NOMO-1 treated with DMSO at 0.1 percent for 48 hours (cell line): ENCODE measurements at regions not wholly inside any gene's neighbourhood (a gene's known extent, or its start where the extent isn't known, plus 50 kb on each side); places are given as distances from the start of the nearest gene placed in this dataset.
"Not testable (repeated sequence)": the region's sequence is repeated elsewhere in the genome, so short reads cannot be mapped to it uniquely, and the experiment has no call there.

ENCODE experiments used
- DNase-seq: peaks from one replicate; lab custom pipeline; 2025; ENCODE audit not compliant: unreplicated experiment; lab: John Stamatoyannopoulos, UW

GRCh38 chr4:123599061-123599919, 202.7 kb downstream of the SPRY1 start:
- DNase-seq = peak; percentile 92

DNA sequence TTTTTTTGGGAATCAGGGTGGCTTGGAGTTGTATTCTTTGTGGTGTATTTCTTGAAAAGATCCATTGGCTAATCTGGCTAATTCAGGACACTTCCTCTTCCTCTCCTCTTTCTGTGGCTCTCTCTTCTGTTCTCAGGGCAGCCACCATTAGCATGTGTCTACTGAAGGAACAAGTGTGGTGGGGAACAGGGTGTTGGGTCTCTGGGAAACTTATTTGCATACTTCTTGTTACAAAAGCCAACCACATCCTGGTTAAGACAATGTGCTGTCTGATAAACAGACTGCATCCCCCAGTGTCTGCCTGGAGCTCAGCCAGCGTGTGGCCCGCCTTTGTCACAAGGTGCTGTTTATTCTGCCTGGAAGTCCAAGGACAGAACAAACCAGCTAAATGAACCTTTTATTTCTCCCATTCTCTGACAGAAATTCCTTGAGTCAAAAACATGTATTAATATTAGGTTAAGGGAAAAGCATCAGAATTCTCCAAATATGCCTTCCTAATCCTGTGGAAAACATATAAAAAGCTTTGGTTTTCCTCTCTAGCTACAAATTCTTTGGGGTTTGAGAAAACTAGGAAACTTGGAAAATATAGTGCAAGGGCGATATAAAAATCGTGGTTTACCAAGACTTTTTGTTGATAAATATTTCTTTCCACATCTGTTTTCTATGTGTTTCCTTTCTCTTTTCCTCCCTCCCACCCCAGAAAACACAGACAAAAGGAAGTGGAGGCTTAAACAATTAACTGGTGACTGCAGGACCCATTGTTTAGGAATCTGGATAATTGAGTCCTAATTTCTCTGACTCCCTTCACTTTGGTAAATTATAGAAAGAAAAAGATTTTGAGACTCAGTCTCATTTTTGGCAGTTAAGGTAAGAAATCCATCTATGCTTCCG, 203.6 kb downstream of the SPRY1 start:
- peak; percentile 96 for DNase-seq

GRCh38 chr4:123600987-123601904, 204.7 kb downstream of the SPRY1 start:
- no peak for DNase-seq

- DNase-seq = no peak
Observed at GRCh38 chr4:123602007-123602406, 205.4 kb downstream of the SPRY1 start.

DNA sequence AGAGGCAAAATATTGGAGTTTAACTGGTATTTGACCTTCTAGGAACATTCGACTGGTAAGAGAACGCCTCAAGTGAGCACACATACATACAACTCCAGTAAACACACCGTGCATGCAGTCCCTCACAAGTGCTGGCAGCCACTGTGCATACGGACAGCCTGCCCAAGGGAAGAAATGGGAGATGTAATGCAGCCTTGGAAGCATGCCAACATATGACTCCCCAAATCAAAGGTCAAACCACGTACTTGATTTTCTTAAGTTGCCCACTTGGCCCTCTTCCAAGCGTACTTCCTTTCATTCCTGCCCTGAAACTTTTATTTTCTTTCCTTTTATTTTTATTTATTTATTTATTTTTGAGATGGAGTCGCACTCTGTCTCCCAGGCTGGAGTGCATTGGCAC, 206.6 kb downstream of the SPRY1 start:
- DNase-seq = no peak

- not testable (repeated sequence) for DNase-seq
Observed at GRCh38 chr4:123605797-123606196, 209.2 kb downstream of the SPRY1 start.

DNA sequence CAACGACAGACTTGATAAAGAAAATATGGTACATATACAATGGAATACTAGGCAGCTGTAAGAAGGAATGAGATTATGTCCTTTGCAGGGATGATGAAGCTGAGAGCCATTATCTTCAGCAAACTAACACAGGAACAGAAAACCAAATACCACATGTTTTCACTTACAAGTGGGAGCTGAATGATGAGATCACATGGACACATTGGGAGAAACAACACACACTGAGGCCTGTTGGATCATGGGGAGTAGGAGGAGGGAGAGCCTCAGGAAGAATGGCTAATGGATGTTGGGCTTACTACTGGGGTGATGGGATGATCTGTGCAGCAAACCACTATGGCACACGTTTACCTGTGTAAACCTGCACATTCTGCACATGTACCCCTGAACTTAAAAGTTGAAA, 209.7 kb downstream of the SPRY1 start:
- DNase-seq = no peak

DNA sequence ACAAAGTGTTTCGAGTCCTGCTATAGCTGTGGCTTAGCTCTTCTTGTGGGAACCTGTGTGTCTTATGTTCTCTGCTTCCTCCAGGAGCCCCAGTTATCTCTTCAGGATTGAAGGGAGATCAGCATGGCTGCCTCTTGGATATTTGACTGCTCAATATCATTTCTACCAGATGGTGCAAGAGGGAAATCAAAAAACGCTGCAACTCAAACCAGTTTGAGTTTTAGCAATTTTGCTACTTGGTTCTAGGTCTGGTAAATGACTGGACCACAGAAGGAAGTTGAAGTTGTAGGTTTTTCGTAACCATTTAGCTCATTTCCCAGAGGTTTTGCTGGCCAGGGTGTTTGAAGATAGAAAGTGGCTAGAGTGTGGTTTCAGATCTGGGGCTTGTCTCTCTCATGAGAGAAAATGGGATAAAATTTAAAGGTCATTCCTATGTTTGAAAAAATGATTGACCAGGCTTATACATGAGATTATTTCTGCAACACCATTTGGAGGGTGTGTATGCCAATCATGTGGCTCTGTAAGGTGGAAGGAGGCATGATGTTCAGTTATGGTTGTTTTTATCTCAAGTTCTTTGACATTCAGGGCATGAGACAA, 210.4 kb downstream of the SPRY1 start:
- DNase-seq = peak; percentile 51

GRCh38 chr4:123609829-123610228, 213.2 kb downstream of the SPRY1 start:
- no peak for DNase-seq

DNA sequence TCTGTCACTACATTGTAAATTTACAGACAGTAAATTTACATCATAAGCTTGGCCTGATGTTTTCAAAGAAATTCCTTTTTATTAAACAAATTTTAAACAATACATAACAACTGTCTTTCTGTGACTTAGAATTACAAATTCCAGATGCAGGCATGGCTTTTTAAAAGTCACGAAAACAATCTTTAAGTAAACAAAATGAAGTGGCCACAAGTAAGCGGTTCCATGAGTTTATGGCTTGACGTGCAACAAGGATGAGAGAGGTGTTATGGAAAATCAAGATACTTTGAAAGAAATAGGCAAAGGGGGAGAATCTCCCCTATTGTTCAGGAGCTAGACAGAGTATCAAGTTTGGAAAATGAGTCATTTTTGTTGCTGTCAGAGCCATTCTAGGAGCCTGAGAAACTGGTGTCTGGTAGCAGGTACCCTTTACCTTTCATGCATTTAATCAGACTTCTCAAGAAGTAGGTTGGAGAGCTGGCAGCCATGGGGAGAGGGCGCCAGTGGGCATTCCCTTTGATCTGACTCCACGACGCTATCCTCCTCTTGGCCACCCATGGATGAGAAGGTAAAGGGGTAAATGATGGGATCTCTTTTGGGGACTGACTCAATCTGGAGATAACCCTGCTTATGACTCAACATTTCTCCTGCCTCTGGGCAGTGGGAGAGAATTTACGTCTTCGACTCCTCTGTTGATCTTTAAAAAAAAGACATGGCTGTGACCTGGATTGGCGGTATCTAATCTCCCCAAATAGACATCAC, 217.2 kb downstream of the SPRY1 start:
- DNase-seq = no peak

- no peak for DNase-seq
Observed at GRCh38 chr4:123615901-123616300, 219.3 kb downstream of the SPRY1 start.

DNA sequence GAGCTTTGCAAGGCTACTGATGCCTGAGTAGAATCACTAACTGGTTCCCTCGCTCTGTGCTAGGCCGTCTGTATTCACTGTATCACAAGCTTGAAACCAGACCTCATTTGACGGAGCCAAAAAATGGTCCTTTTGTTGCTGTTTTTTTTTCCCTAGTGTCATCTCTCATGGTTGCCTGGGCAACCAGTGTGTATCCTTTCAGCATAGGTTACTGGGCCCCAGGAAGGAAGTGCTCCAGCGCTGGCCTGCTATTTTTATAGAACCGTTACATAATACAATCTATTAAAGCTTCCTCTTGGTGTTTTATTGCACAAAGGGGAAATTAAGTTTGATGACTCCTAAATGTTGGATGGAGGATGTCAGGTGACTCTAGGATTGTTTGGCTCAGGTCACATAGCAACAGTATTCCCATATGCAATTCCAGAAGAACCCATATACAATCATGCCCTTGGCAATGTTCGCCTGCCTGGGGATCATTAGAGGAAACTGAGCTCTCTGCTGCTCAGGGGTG, 220.4 kb downstream of the SPRY1 start:
- DNase-seq = peak; percentile 86

DNA sequence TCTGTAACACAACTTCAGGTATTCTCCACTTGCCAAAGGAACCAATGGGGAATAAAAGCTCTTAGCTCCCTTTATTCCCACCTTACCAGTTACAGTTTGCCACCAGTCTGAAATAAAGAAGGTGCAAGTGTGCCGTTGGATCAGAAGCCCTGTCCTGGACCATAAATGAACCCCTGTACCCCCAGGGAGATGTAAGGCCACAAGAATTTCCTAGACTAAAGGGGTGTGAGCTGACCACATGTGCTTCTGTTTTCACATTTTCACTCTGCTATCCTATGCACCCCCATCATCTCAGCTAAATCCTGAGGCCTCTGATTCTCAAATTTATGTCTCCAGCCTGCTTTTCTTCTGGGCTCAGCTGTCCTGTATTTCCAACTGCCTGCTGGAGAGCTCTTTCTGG, 221.2 kb downstream of the SPRY1 start:
- DNase-seq = no peak

DNA sequence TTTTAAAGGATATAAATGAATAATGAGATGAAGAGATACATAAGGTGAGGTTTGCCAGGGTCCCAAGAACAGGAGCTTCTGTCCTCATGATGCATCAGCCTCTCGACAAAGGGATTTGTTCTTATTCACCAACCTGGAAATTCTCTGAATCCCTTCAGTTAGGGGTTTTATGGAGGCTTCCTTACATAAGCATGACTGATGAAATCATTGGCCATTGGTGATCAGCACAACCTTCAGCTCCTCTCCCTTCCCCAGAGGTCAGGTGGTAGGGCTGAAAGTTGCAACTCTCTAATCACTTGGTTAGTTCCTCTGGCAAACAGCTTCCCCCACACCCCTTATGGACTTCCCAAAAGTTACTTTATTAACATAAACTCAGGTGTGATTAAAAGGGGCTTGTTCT, 222.0 kb downstream of the SPRY1 start:
- DNase-seq = peak; percentile 41

- no peak for DNase-seq
Observed at GRCh38 chr4:123619326-123619725, 222.7 kb downstream of the SPRY1 start.

DNA sequence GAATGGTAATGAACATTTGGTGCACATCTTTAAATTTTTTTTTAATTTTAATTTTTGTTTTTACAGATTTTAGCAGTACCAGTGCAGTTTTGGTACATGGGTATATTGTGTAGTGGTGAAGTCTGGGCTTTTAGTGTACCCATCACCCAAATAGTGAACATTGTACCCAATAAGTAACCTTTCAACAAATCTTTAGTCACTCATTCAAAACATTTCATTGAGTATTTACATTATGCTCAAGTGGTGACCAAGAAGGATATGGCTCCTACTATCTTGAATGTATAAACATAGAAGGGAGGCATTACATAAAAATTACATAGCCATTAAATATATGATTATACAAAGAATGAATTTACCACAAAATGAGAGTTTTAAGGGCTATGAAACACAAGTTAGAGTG, 223.3 kb downstream of the SPRY1 start:
- DNase-seq = no peak

- DNase-seq = peak; percentile 17
Observed at GRCh38 chr4:123621072-123621705, 224.6 kb downstream of the SPRY1 start.

GRCh38 chr4:123622572-123622971, 226.0 kb downstream of the SPRY1 start:
- no peak for DNase-seq

- DNase-seq = no peak
Observed at GRCh38 chr4:123623611-123624010, 227.0 kb downstream of the SPRY1 start.
